Endothelial cell of umbilical vein (primary cell): ENCODE measurements at regions not wholly inside any gene's neighbourhood (a gene's known extent, or its start where the extent isn't known, plus 50 kb on each side); places are given as distances from the start of the nearest gene placed in this dataset.

ENCODE experiments used
- BruUV-seq: library from RNA; stranded (reverse); fragments of 400-500 nt; replicated peaks from 2 replicates; lab custom pipeline; 2021; lab: Mats Ljungman, UMichigan
- CTCF ChIA-PET: fragments of 300-600, 350-600 bp; sonication (Branson Sonifier 250); formaldehyde crosslinking; loops from one replicate; lab custom pipeline; 2021; ENCODE audit warnings: antibody characterized with exemption, inconsistent platforms; lab: Charles Lee
- POLR2A ChIA-PET: fragments of 300-600, 350-600 bp; sonication (Branson Sonifier 250); formaldehyde crosslinking; loops from one replicate; lab custom pipeline; 2021; ENCODE audit warnings: antibody characterized with exemption, inconsistent platforms; lab: Charles Lee
- DNase-seq: peaks from one replicate; pipeline ENCODE4 v3.0.0-alpha.2; 2011; ENCODE audit warnings: low read depth, low spot score
- FAIRE-seq: peaks from 2 replicates; lab custom pipeline; 2011; peaks lifted over from hg19 to GRCh38; lab: Jason Lieb, UNC
- H2AFZ ChIP-seq: 2 replicates; pipeline ENCODE4 v1.6.0; 2012; ENCODE audit warnings: low read depth, low read length, control low read depth, inconsistent platforms
- H3K27ac ChIP-seq: 2 replicates; pipeline ENCODE4 v1.5.1; 2011; ENCODE audit warnings: low read depth, mild to moderate bottlenecking, control low read depth, low read length, moderate library complexity; ENCODE audit not compliant: insufficient read depth
- H3K27me3 ChIP-seq, 2 experiments: 2 replicates each; pipeline versions ENCODE4 v1.6.0 to v1.6.1; 2011; ENCODE audit warnings: low read length in 2 of 2, mixed read lengths in 1 of 2; ENCODE audit not compliant: control insufficient read depth in 2 of 2, insufficient read depth in 2 of 2
- H3K36me3 ChIP-seq, 2 experiments: 2 replicates in 1 of 2; 3 replicates in 1 of 2; pipeline ENCODE4 v1.5.1; 2011; ENCODE audit warnings: low read length in 2 of 2, mild to moderate bottlenecking in 1 of 2, moderate library complexity in 1 of 2; ENCODE audit not compliant: control insufficient read depth in 2 of 2, insufficient read depth in 2 of 2; ENCODE audit errors: extremely low read depth in 1 of 2
- H3K4me1 ChIP-seq: 3 replicates; pipeline ENCODE4 v1.5.1; 2011; ENCODE audit warnings: mild to moderate bottlenecking, low read length; ENCODE audit not compliant: control insufficient read depth, insufficient read depth; ENCODE audit errors: extremely low read depth
- H3K4me2 ChIP-seq: 2 replicates; pipeline ENCODE4 v1.6.1; 2011; ENCODE audit warnings: low read length, control low read depth, mixed read lengths; ENCODE audit not compliant: insufficient read depth
- H3K4me3 ChIP-seq, 3 experiments: fragments of 200-600 bp in 1 of 3; sonication (generic), shearing (Covaris generic) in 1 of 3; replicated peaks in 1 of 3; 2 replicates each; pipeline ENCODE4 v1.5.1; 2011 to 2016; ENCODE audit warnings: control low read depth in 3 of 3, low read length in 3 of 3, mild to moderate bottlenecking in 2 of 3, inconsistent platforms in 1 of 3, low read depth in 1 of 3, moderate library complexity in 1 of 3; ENCODE audit not compliant: insufficient read depth in 1 of 3
- H3K79me2 ChIP-seq: 2 replicates; pipeline ENCODE4 v1.6.0; 2012; ENCODE audit warnings: low read length, inconsistent platforms; ENCODE audit not compliant: control insufficient read depth, insufficient read depth
- H3K9ac ChIP-seq: replicated peaks from 2 replicates; pipeline ENCODE3; 2011; ENCODE audit warnings: low read length, control low read depth; ENCODE audit not compliant: insufficient read depth; ENCODE audit errors: extremely low read depth
- H3K9me1 ChIP-seq: replicated peaks from 3 replicates; pipeline ENCODE4 v1.6.0; 2011; ENCODE audit warnings: mild to moderate bottlenecking, low read length; ENCODE audit not compliant: control insufficient read depth, insufficient read depth; ENCODE audit errors: extremely low read depth
- H3K9me3 ChIP-seq: replicated peaks from 2 replicates; pipeline ENCODE4 v1.5.1; 2012; ENCODE audit warnings: low read length, inconsistent platforms; ENCODE audit not compliant: control insufficient read depth, insufficient read depth
- H4K20me1 ChIP-seq: replicated peaks from 2 replicates; pipeline ENCODE3; 2011; ENCODE audit warnings: mild to moderate bottlenecking, low read length; ENCODE audit not compliant: control insufficient read depth, insufficient read depth; ENCODE audit errors: extremely low read depth
- CTCF ChIP-seq, 2 donors: IDR thresholded peaks; 1 replicate in 1 of 2; 2 replicates in 1 of 2; pipeline ENCODE4 v1.5.1; 2011; ENCODE audit warnings: low read length in 2 of 2, mild to moderate bottlenecking in 2 of 2, moderate library complexity in 2 of 2, control low read depth in 1 of 2, inconsistent platforms in 1 of 2, low read depth in 1 of 2; ENCODE audit not compliant: insufficient read depth in 1 of 2; ENCODE audit errors: extremely low read depth in 1 of 2
- EZH2 ChIP-seq: IDR thresholded peaks from 2 replicates; pipeline ENCODE4 v1.6.1; 2012; ENCODE audit warnings: borderline replicate concordance, low read depth, mild to moderate bottlenecking, moderate library complexity, low read length, inconsistent platforms; ENCODE audit not compliant: severe bottlenecking
- JUN ChIP-seq: IDR thresholded peaks from 2 replicates; pipeline ENCODE4 v1.6.1; 2011; ENCODE audit warnings: borderline replicate concordance, low read depth; ENCODE audit not compliant: insufficient read length, insufficient read depth
- MAX ChIP-seq: IDR thresholded peaks from 2 replicates; pipeline ENCODE4 v1.6.1; 2011; ENCODE audit not compliant: insufficient read depth, insufficient read length
- POLR2AphosphoS5 ChIP-seq: IDR thresholded peaks from 2 replicates; pipeline ENCODE4 v1.6.1; 2012; ENCODE audit warnings: low read depth, mild to moderate bottlenecking, control low read depth, low read length, moderate library complexity; ENCODE audit not compliant: insufficient read depth
- dilution Hi-C: fragments of 300-500 bp; cut with MboI; formaldehyde crosslinking; loops from one replicate; pipeline ENCODE4 v1.15.0; 2019; ENCODE audit warnings: low sequenced_read_pairs; ENCODE audit not compliant: extremely low pct_ligation_motif_present
- intact Hi-C: fragments of 100-400 bp; cut with micrococcal nuclease; formaldehyde crosslinking; loops from one replicate; pipeline ENCODE4 v1.10.0; 2022

- CTCF ChIA-PET, result no interaction called here
- no peak overlapping the region for H3K9ac ChIP-seq
- H3K27me3 ChIP-seq, result no peaks in the 10 kb centered on the region
- DNase-seq (no peak), FAIRE-seq (no peak)
- POLR2A ChIA-PET, result no interaction called here
- H3K9me3 ChIP-seq, result peaks cover 13% of the 10 kb centered on the region
- H3K27ac ChIP-seq, result no peak overlapping the region
- no peaks in the 10 kb centered on the region for H3K36me3 ChIP-seq
- H2AFZ ChIP-seq, result no peak overlapping the region
- TF ChIP-seq JUN, result no peak
- H3K9me1 ChIP-seq, result no peaks in the 10 kb centered on the region
- no peaks in the 10 kb centered on the region for H4K20me1 ChIP-seq
- H3K4me3 ChIP-seq, result no peak overlapping the region
- H3K4me2 ChIP-seq, result no peak overlapping the region
- no peaks in the 10 kb centered on the region for H3K79me2 ChIP-seq
- dilution Hi-C loops, result no loop called here
- H3K4me1 ChIP-seq, result no peaks in the 10 kb centered on the region
- intact Hi-C loops, result no loop called here
- BruUV-seq, result no TSS peak
Observed at GRCh38 chr20:60974441-60974945, 277.6 kb upstream of the CDH4 start.

GRCh38 chr20:60976139-60976538 is 275.9 kb upstream of the CDH4 start:
- CTCF ChIA-PET, result no interaction called here
- H3K27me3 ChIP-seq, result no peaks in the 10 kb centered on the region
- no peak overlapping the region for H3K4me2 ChIP-seq
- no peak overlapping the region for H3K9ac ChIP-seq
- POLR2A ChIA-PET, result no interaction called here
- H3K9me1 ChIP-seq, result no peaks in the 10 kb centered on the region
- H3K79me2 ChIP-seq, result no peaks in the 10 kb centered on the region
- no peak overlapping the region for H3K27ac ChIP-seq
- H2AFZ ChIP-seq, result no peak overlapping the region
- H3K9me3 ChIP-seq, result peaks cover 15% of the 10 kb centered on the region
- dilution Hi-C loops, result no loop called here
- no TSS peak for BruUV-seq
- H3K4me3 ChIP-seq, result no peak overlapping the region
- no peaks in the 10 kb centered on the region for H3K36me3 ChIP-seq
- H3K4me1 ChIP-seq, result no peaks in the 10 kb centered on the region
- FAIRE-seq, result no peak
- H4K20me1 ChIP-seq, result no peaks in the 10 kb centered on the region
- no peak for DNase-seq
- intact Hi-C loops, result no loop called here
- TF ChIP-seq JUN (no peak), CTCF (IDR thresholded peaks at IDR 0.05; ENCODE audit: extremely low read depth in 1 of 2, insufficient read depth in 1 of 2, low read depth in 1 of 2, low read length in 2 of 2) (no peak), POLR2AphosphoS5 (no peak), MAX (no peak), EZH2 (no peak)
